NB4 (cell line): ENCODE measurements at regions not wholly inside any gene's neighbourhood (a gene's known extent, or its start where the extent isn't known, plus 50 kb on each side); places are given as distances from the start of the nearest gene placed in this dataset.

ENCODE experiments used
- CTCF ChIP-seq: IDR thresholded peaks from one replicate; pipeline ENCODE4 v1.5.1; 2012; ENCODE audit warnings: low read depth, low read length
- MYC ChIP-seq: IDR thresholded peaks from 2 replicates; pipeline ENCODE4 v1.6.1; 2011; ENCODE audit warnings: low read depth, low read length
- POLR2A ChIP-seq: IDR thresholded peaks from 2 replicates; pipeline ENCODE4 v1.6.1; 2011; ENCODE audit warnings: mild to moderate bottlenecking; ENCODE audit not compliant: insufficient read length; ENCODE audit errors: extremely low read depth
- TF ChIP-seq, protein P1 (sequence below): IDR thresholded peaks from 2 replicates; pipeline ENCODE4 v1.6.1; 2011; ENCODE audit warnings: low read depth, low read length

- no peak for TF ChIP-seq POLR2A
- no peak for TF ChIP-seq CTCF
- TF ChIP-seq, protein P1, sequence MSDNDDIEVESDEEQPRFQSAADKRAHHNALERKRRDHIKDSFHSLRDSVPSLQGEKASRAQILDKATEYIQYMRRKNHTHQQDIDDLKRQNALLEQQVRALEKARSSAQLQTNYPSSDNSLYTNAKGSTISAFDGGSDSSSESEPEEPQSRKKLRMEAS = no peak
- no peak for TF ChIP-seq MYC
These were observed 97.2 kb upstream of the GLI2 start for GRCh38 chr2:120638450-120638849.
